Inferior parietal cortex (tissue), 1 donor: ENCODE measurements at regions not wholly inside any gene's neighbourhood (a gene's known extent, or its start where the extent isn't known, plus 50 kb on each side); places are given as distances from the start of the nearest gene placed in this dataset.
A peak's percentile ranks its signal among the peaks of the same experiment; 100 is the strongest.
"Not testable (repeated sequence)": the region's sequence is repeated elsewhere in the genome, so short reads cannot be mapped to it uniquely, and the experiment has no call there.

Experiments
- DNase-seq: peaks from one replicate; pipeline ENCODE4 v3.0.0-alpha.2; 2016; ENCODE audit errors: extremely low spot score

GRCh38 chr3:174540116-174540908 is 318.8 kb upstream of the NAALADL2 start:
- no peak for DNase-seq

GRCh38 chr3:174541708-174542315 is 317.3 kb upstream of the NAALADL2 start:
- DNase-seq = no peak

- peak; percentile 2 for DNase-seq
Measured at GRCh38 chr3:174547801-174548435, 311.2 kb upstream of the NAALADL2 start.

GRCh38 chr3:174548841-174549623 is 310.1 kb upstream of the NAALADL2 start:
- DNase-seq = no peak

- no peak for DNase-seq
Measured at GRCh38 chr3:174581558-174581957, 277.6 kb upstream of the NAALADL2 start.

GRCh38 chr3:174583396-174583795 is 275.7 kb upstream of the NAALADL2 start:
- no peak for DNase-seq

GRCh38 chr3:174587137-174587536 is 272.0 kb upstream of the NAALADL2 start:
- not testable (repeated sequence) for DNase-seq

GRCh38 chr3:174596447-174596982 is 262.6 kb upstream of the NAALADL2 start:
- DNase-seq = no peak

- no peak for DNase-seq
Measured at GRCh38 chr3:174598885-174599439, 260.2 kb upstream of the NAALADL2 start.

GRCh38 chr3:174613173-174613572 is 246.0 kb upstream of the NAALADL2 start:
- no peak for DNase-seq

GRCh38 chr3:174614036-174614435 is 245.1 kb upstream of the NAALADL2 start:
- DNase-seq = no peak

GRCh38 chr3:174618368-174619080 is 240.6 kb upstream of the NAALADL2 start:
- DNase-seq = no peak

GRCh38 chr3:174619239-174619638 is 239.9 kb upstream of the NAALADL2 start:
- DNase-seq = no peak

GRCh38 chr3:174620138-174620537 is 239.0 kb upstream of the NAALADL2 start:
- DNase-seq = no peak

- no peak for DNase-seq
Measured at GRCh38 chr3:174620855-174621472, 238.2 kb upstream of the NAALADL2 start.

- DNase-seq = no peak
Measured at GRCh38 chr3:174633342-174633741, 225.8 kb upstream of the NAALADL2 start.

GRCh38 chr3:174636451-174636850 is 222.7 kb upstream of the NAALADL2 start:
- DNase-seq = no peak

- DNase-seq = no peak
Measured at GRCh38 chr3:174639406-174639805, 219.7 kb upstream of the NAALADL2 start.

GRCh38 chr3:174639970-174640369 is 219.2 kb upstream of the NAALADL2 start:
- no peak for DNase-seq

GRCh38 chr3:174640932-174641331 is 218.2 kb upstream of the NAALADL2 start:
- no peak for DNase-seq
